SK-N-SH treated with all-trans-retinoic acid at 6 μM for 48 hours (cell line): ENCODE measurements at regions not wholly inside any gene's neighbourhood (a gene's known extent, or its start where the extent isn't known, plus 50 kb on each side); places are given as distances from the start of the nearest gene placed in this dataset.

Source experiments
- ATAC-seq: fragments of 200-7000 bp; cut with Tn5 transposase; 3 replicates; pipeline ENCODE4 v1.9.1; 2020; ENCODE audit warnings: mild to moderate bottlenecking, moderate library complexity
- BACH2 ChIP-seq: fragments of 250-450 bp; sonication (Bioruptor Pico); IDR thresholded peaks from 2 replicates; pipeline ENCODE4 v1.9.0; 2021; ENCODE audit warnings: mild to moderate bottlenecking, borderline replicate concordance
- CREB5 ChIP-seq: fragments of 250-450 bp; sonication (Bioruptor Pico); IDR thresholded peaks from 2 replicates; pipeline ENCODE4 v1.5.1; 2020; ENCODE audit warnings: low read depth, mild to moderate bottlenecking, moderate library complexity
- CSDC2 ChIP-seq: fragments of 250-450 bp; sonication (Bioruptor Pico); IDR thresholded peaks from 2 replicates; pipeline ENCODE4 v1.5.0; 2020; ENCODE audit warnings: mild to moderate bottlenecking, moderate library complexity
- CSRNP3 ChIP-seq: fragments of 250-450 bp; sonication (Bioruptor Pico); IDR thresholded peaks from 2 replicates; pipeline ENCODE4 v1.5.1; 2021; ENCODE audit warnings: mild to moderate bottlenecking, moderate library complexity
- ESRRG ChIP-seq: fragments of 250-450 bp; sonication (Bioruptor Pico); IDR thresholded peaks from 2 replicates; pipeline ENCODE4 v1.6.1; 2021; ENCODE audit warnings: mild to moderate bottlenecking
- ISL1 ChIP-seq: fragments of 250-450 bp; sonication (Bioruptor Pico); IDR thresholded peaks from 2 replicates; pipeline ENCODE4 v2.1.2; 2022; ENCODE audit warnings: mild to moderate bottlenecking, moderate library complexity
- OSR1 ChIP-seq: fragments of 250-450 bp; sonication (Bioruptor Pico); IDR thresholded peaks from 2 replicates; pipeline ENCODE4 v1.8.0; 2022; ENCODE audit warnings: moderate library complexity, mild to moderate bottlenecking, inconsistent platforms
- PATZ1 ChIP-seq: fragments of 250-450 bp; sonication (Bioruptor Pico); IDR thresholded peaks from 2 replicates; pipeline ENCODE4 v1.8.0; 2020; ENCODE audit warnings: mild to moderate bottlenecking, moderate library complexity, borderline replicate concordance
- POU6F1 ChIP-seq: fragments of 250-450 bp; sonication (Bioruptor Pico); IDR thresholded peaks from 2 replicates; pipeline ENCODE4 v1.8.0; 2021; ENCODE audit warnings: low read depth, mild to moderate bottlenecking, moderate library complexity, borderline replicate concordance
- PPARA ChIP-seq: fragments of 250-450 bp; sonication (Bioruptor Pico); IDR thresholded peaks from 2 replicates; pipeline ENCODE4 v1.5.0; 2020; ENCODE audit warnings: mild to moderate bottlenecking, borderline replicate concordance
- RARB ChIP-seq: fragments of 250-450 bp; sonication (Bioruptor Pico); IDR thresholded peaks from 2 replicates; pipeline ENCODE4 v1.8.0; 2021; ENCODE audit warnings: mild to moderate bottlenecking, moderate library complexity
- SNAI2 ChIP-seq: fragments of 250-450 bp; sonication (Bioruptor Pico); IDR thresholded peaks from 2 replicates; pipeline ENCODE4 v1.5.0; 2020; ENCODE audit warnings: mild to moderate bottlenecking, moderate library complexity
- TCF4 ChIP-seq: fragments of 250-450 bp; sonication (Bioruptor Pico); IDR thresholded peaks from 2 replicates; pipeline ENCODE4 v1.8.0; 2021; ENCODE audit warnings: mild to moderate bottlenecking, moderate library complexity, borderline replicate concordance
- TOX ChIP-seq: fragments of 250-450 bp; sonication (Bioruptor Pico); IDR thresholded peaks from 2 replicates; pipeline ENCODE4 v1.8.0; 2021; ENCODE audit warnings: mild to moderate bottlenecking, moderate library complexity, borderline replicate concordance
- ZC3H10 ChIP-seq: fragments of 250-450 bp; sonication (Bioruptor Pico); IDR thresholded peaks from 2 replicates; pipeline ENCODE4 v1.5.1; 2021; ENCODE audit warnings: mild to moderate bottlenecking, moderate library complexity
- ZFP3 ChIP-seq: fragments of 250-450 bp; sonication (Bioruptor Pico); IDR thresholded peaks from 2 replicates; pipeline ENCODE4 v1.5.0; 2020; ENCODE audit warnings: mild to moderate bottlenecking, moderate library complexity
- ZFP30 ChIP-seq: fragments of 450-650 bp; formaldehyde crosslinking; IDR thresholded peaks from 2 replicates; pipeline ENCODE4 v1.5.0; 2022; ENCODE audit warnings: mild to moderate bottlenecking, moderate library complexity
- ZNF565 ChIP-seq: fragments of 450-650 bp; formaldehyde crosslinking; conservative IDR thresholded peaks from 2 replicates; pipeline ENCODE4 v1.5.0; 2020; ENCODE audit warnings: low read depth, mild to moderate bottlenecking, moderate library complexity
- ZNF8 ChIP-seq: fragments of 450-650 bp; formaldehyde crosslinking; IDR thresholded peaks from 2 replicates; pipeline ENCODE4 v1.5.0; 2020; ENCODE audit warnings: mild to moderate bottlenecking, moderate library complexity

- TF ChIP-seq POU6F1 (CRISPR knock-in tag) (no peak), PATZ1 (no peak), ZFP3 (no peak)
Measured at GRCh38 chr2:106719222-106719621, 166.7 kb downstream of the ST6GAL2 start (continued).

GRCh38 chr2:106720026-106720425 is 165.9 kb downstream of the ST6GAL2 start:
- no peak for TF ChIP-seq POU6F1 (CRISPR knock-in tag)
- ATAC-seq: no peak

GRCh38 chr2:106724301-106724794 is 161.6 kb downstream of the ST6GAL2 start:
- no peak for ATAC-seq

DNA sequence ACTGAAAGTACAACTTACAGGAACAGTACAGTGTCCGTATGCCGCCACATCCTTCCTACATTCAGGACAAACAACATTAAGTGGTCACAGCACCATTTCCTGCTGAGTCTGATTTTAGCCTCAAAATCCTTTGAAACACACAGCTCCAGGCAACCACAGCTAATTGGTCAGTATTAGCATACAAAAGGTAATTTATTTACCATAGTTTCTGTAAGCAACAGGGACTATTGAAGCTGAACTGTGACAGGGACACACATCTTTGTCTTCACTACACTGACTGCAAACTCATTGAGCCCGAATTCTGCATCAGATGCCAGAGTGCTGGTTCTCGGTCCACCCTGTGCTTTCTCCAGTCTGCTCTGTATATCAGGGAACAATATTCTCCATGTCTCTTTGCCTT is 151.8 kb downstream of the ST6GAL2 start:
- TF ChIP-seq SNAI2 (CRISPR knock-in tag): no peak
- TF ChIP-seq RARB: no peak
- no peak for TF ChIP-seq ZNF565 (CRISPR knock-in tag)
- TF ChIP-seq ESRRG: no peak
- no peak for TF ChIP-seq CSDC2 (CRISPR knock-in tag)
- no peak for TF ChIP-seq OSR1 (CRISPR knock-in tag)
- TF ChIP-seq CREB5 (CRISPR knock-in tag): no peak
- no peak for TF ChIP-seq TOX (CRISPR knock-in tag)
- TF ChIP-seq CSRNP3 (CRISPR knock-in tag): no peak
- no peak for TF ChIP-seq ISL1 (CRISPR knock-in tag)
- TF ChIP-seq BACH2: no peak
- TF ChIP-seq PATZ1: no peak
- TF ChIP-seq ZNF8: no peak
- TF ChIP-seq TCF4: no peak
- TF ChIP-seq ZC3H10 (CRISPR knock-in tag): no peak
- no peak for ATAC-seq

More at GRCh38 chr2:106724301-106724794, 161.6 kb downstream of the ST6GAL2 start:
- TF ChIP-seq ZFP30 (CRISPR knock-in tag) (no peak), ZFP3 (no peak), ESRRG (no peak), ZNF8 (no peak)

GRCh38 chr2:106735807-106736206 is 150.2 kb downstream of the ST6GAL2 start:
- ATAC-seq: no peak
- no peak for TF ChIP-seq CREB5 (CRISPR knock-in tag)
- TF ChIP-seq PPARA (CRISPR knock-in tag): no peak
- no peak for TF ChIP-seq SNAI2 (CRISPR knock-in tag)
- TF ChIP-seq, all 23 proteins: peak for 0
